Neural progenitor cell (in vitro differentiated cells): ENCODE measurements at regions not wholly inside any gene's neighbourhood (a gene's known extent, or its start where the extent isn't known, plus 50 kb on each side); places are given as distances from the start of the nearest gene placed in this dataset.

Source experiments
- EZH2 ChIP-seq: fragments of 200-600 bp; sonication (generic); IDR thresholded peaks from 2 replicates; pipeline ENCODE4 v1.6.1; 2017; ENCODE audit warnings: antibody characterized with exemption, mild to moderate bottlenecking, moderate library complexity
- TF ChIP-seq, protein P1 (sequence below): fragments of 200-600 bp; sonication (generic); IDR thresholded peaks from 2 replicates; pipeline ENCODE4 v1.5.1; 2017; ENCODE audit warnings: antibody characterized with exemption, mild to moderate bottlenecking

DNA sequence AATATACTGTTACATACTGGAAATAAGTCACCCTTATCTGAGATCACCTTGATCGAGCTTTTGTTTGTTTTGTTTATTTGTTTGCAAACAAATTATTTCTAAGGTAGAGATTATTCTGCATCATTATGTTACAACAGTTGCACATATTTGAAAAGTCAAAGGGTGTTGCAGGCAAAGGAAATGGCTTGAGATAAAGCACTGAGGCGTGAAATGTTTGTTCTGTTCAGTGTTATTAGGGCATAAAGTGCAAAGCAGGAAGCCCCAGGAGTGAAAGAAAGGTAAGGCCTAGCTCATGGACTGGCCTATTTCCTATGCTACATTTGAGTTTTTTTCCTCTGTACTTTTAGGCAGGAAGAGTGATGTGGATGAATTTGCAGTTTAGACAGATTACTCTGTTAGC is 1815.6 kb upstream of the LRRTM1 start:
- TF ChIP-seq, protein P1, sequence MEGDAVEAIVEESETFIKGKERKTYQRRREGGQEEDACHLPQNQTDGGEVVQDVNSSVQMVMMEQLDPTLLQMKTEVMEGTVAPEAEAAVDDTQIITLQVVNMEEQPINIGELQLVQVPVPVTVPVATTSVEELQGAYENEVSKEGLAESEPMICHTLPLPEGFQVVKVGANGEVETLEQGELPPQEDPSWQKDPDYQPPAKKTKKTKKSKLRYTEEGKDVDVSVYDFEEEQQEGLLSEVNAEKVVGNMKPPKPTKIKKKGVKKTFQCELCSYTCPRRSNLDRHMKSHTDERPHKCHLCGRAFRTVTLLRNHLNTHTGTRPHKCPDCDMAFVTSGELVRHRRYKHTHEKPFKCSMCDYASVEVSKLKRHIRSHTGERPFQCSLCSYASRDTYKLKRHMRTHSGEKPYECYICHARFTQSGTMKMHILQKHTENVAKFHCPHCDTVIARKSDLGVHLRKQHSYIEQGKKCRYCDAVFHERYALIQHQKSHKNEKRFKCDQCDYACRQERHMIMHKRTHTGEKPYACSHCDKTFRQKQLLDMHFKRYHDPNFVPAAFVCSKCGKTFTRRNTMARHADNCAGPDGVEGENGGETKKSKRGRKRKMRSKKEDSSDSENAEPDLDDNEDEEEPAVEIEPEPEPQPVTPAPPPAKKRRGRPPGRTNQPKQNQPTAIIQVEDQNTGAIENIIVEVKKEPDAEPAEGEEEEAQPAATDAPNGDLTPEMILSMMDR: no peak
- TF ChIP-seq EZH2: no peak
